ENCODE measurements at regions not wholly inside any gene's neighbourhood (a gene's known extent, or its start where the extent isn't known, plus 50 kb on each side); places are given as distances from the start of the nearest gene placed in this dataset.
"Not testable (repeated sequence)": the region's sequence is repeated elsewhere in the genome, so short reads cannot be mapped to it uniquely, and the experiment has no call there.

DNA sequence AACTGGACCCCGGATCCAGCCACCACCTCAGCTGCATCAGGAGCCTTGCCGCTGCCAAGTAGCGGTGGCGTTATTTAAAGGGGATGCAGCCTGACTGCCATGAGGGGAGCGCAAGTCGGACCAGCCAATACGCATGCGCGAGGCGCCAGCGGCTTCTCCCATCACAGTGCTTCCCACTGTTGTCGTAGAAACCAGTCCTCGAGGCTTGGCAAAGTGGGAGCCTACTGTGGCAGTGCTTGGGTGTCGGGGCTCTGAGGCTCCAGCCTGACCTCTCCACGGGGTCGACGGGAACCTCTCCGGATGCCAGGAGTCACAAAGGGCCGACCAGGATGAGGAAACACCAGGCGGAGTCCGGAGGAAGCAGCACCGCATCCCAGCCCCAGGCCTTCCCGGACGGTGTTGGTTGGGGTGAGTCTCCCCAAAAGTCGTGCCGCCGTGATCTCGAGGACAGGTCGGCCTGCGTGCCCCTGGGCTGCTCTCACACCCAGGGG, 369.6 kb downstream of the ZNF716 start:
- no peak for ATAC-seq (ENCODE audit: insufficient read depth, low FRiP score)
- Histone ChIP-seq H3K9ac (ENCODE audit: insufficient read depth in 1 of 2, low read length in 2 of 2) (no peak overlapping the region), H3K36me3 (ENCODE audit: control insufficient read depth in 4 of 4, insufficient read depth in 4 of 4, low read length in 4 of 4) (no peaks in the 10 kb centered on the region), H3K4me3 (no peak overlapping the region), H3K9me3 (ENCODE audit: control insufficient read depth in 4 of 4, insufficient read depth in 3 of 4, low read length in 3 of 4) (peaks cover 0 to 37% (median 11%) of the 10 kb centered on the region in 4 donors), H3K27ac (ENCODE audit: low read depth in 1 of 2, low read length in 1 of 2) (no peak overlapping the region), H3K4me1 (ENCODE audit: control insufficient read depth in 5 of 5, insufficient read depth in 5 of 5, low read length in 5 of 5) (no peaks in the 10 kb centered on the region), H3K27me3 (ENCODE audit: control insufficient read depth in 3 of 3, insufficient read depth in 3 of 3, low read length in 2 of 3) (no peaks in the 10 kb centered on the region)
- TF ChIP-seq, protein P1, sequence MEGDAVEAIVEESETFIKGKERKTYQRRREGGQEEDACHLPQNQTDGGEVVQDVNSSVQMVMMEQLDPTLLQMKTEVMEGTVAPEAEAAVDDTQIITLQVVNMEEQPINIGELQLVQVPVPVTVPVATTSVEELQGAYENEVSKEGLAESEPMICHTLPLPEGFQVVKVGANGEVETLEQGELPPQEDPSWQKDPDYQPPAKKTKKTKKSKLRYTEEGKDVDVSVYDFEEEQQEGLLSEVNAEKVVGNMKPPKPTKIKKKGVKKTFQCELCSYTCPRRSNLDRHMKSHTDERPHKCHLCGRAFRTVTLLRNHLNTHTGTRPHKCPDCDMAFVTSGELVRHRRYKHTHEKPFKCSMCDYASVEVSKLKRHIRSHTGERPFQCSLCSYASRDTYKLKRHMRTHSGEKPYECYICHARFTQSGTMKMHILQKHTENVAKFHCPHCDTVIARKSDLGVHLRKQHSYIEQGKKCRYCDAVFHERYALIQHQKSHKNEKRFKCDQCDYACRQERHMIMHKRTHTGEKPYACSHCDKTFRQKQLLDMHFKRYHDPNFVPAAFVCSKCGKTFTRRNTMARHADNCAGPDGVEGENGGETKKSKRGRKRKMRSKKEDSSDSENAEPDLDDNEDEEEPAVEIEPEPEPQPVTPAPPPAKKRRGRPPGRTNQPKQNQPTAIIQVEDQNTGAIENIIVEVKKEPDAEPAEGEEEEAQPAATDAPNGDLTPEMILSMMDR (IDR thresholded peaks at IDR 0.05; ENCODE audit: control extremely low read depth, extremely low read depth), result no peak
- 90 to 91% methylated on average over 30 of the region's 30 CpGs for WGBS, 2 donors
- no peak for DNase-seq

DNA sequence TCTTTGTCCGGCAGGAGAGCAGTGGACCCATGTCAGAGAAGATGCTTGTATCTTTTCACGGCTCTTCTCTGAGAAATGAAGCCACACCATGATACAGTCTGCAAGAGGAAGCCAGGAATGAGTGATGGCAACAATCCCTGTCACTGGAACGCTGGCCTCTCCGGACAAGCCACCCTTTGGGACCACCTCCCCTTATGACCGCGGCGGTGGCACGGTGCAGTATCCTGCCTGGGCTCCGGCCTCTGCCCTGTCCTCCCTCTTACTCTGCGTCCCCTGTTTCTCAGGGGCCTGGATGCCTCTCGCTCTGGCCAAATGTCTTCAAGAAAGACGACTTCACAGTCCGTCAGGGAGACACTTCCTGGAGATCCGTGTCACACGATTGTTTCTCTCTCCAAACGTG, 370.5 kb downstream of the ZNF716 start:
- Histone ChIP-seq H3K27me3 (ENCODE audit: control insufficient read depth in 3 of 3, insufficient read depth in 3 of 3, low read length in 2 of 3) (no peaks in the 10 kb centered on the region), H3K36me3 (ENCODE audit: control insufficient read depth in 4 of 4, insufficient read depth in 4 of 4, low read length in 4 of 4) (no peaks in the 10 kb centered on the region), H3K4me3 (no peak overlapping the region), H3K27ac (ENCODE audit: low read depth in 1 of 2, low read length in 1 of 2) (no peak overlapping the region), H3K4me1 (ENCODE audit: control insufficient read depth in 5 of 5, insufficient read depth in 5 of 5, low read length in 5 of 5) (no peaks in the 10 kb centered on the region), H3K9me3 (ENCODE audit: control insufficient read depth in 4 of 4, insufficient read depth in 3 of 4, low read length in 3 of 4) (peaks cover 0 to 39% (median 11%) of the 10 kb centered on the region in 4 donors), H3K9ac (ENCODE audit: insufficient read depth in 1 of 2, low read length in 2 of 2) (no peak overlapping the region)
- TF ChIP-seq, protein P1 (IDR thresholded peaks at IDR 0.05; ENCODE audit: control extremely low read depth, extremely low read depth), result no peak
- no peak for ATAC-seq (ENCODE audit: insufficient read depth, low FRiP score)
- DNase-seq, result no peak
- WGBS, 2 donors, result 87 to 88% methylated on average over 16 of the region's 16 CpGs

DNA sequence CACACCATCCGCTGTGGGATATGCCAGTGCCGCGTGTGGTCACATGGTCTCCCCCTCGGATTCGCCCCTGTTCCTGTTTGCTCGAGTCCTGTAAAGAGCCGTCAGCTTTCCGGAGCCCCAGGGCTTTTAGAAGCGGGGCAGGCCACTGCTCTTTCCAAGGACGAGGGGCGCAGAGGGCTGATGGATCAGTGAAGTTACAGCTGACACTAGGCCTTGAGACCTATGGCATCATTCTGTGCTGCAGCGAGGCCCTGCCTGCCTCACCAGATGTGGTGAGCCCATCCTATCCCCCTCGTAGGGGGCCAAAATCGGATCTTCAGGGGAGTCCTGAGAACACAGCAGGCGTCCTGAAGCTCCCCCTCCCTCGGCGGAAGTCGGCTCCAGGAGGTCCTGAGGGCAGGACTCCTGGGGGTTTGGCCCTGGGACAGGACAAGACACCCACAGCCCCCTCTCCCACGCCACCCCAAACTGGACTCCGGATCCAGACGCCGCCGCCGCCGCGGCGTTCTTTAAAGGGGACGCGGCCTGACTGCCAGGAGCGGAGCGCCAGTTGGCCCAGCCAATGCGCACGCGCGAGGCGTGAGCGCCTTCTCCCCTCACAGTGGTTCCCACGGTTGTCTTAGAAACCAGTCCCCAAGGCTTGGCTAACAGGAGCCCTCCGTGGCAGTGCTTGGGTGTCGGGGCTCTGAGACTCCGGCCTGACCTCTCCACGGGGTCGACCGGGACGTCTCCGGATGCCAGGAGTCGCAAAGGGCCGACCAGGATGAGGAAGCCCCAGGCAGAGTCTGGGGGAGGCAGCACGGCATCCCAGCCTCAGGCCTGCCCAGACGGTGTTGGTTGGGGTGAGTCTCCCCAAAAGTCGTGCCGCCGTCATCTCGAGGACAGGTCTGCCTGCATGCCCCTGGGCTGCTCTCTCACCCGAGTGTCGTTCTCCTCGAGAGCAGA, 371.7 kb downstream of the ZNF716 start:
- DNase-seq, result no peak
- H3K9me3 ChIP-seq (ENCODE audit: control insufficient read depth in 4 of 4, insufficient read depth in 3 of 4, low read length in 3 of 4), result peaks cover 0 to 43% (median 12%) of the 10 kb centered on the region in 4 donors
- no peak overlapping the region for H3K4me3 ChIP-seq
- no peaks in the 10 kb centered on the region for H3K36me3 ChIP-seq (ENCODE audit: control insufficient read depth in 4 of 4, insufficient read depth in 4 of 4, low read length in 4 of 4)
- H3K4me1 ChIP-seq (ENCODE audit: control insufficient read depth in 5 of 5, insufficient read depth in 5 of 5, low read length in 5 of 5), result no peaks in the 10 kb centered on the region
- TF ChIP-seq, protein P1 (IDR thresholded peaks at IDR 0.05; ENCODE audit: control extremely low read depth, extremely low read depth), result no peak
- no peak overlapping the region for H3K9ac ChIP-seq (ENCODE audit: insufficient read depth in 1 of 2, low read length in 2 of 2)
- ATAC-seq (ENCODE audit: insufficient read depth, low FRiP score), result no peak
- no peak overlapping the region for H3K27ac ChIP-seq (ENCODE audit: low read depth in 1 of 2, low read length in 1 of 2)
- no peaks in the 10 kb centered on the region for H3K27me3 ChIP-seq (ENCODE audit: control insufficient read depth in 3 of 3, insufficient read depth in 3 of 3, low read length in 2 of 3)
- WGBS, 2 donors, result 85 to 86% methylated on average over 57 of the region's 57 CpGs

DNA sequence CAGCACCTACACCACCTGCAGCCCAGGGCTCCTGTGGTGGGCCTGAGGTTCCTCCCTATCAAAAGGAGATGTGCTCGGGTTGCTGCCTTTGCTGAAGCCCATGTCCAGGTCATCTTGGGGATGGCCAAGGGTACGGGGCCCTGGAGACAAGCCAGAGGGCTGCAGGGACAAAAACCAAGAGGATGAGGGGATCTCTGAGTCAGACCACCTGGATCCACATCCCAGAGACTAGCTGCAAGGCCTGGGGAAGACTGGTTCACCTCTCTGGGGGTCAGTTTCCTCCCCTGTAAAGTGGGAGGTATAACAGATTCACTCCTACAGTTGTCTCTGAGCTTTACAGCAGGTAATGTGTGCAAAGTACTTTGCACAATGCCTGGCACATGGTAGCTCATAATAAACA, 376.6 kb downstream of the ZNF716 start:
- H3K4me1 ChIP-seq (ENCODE audit: control insufficient read depth in 5 of 5, insufficient read depth in 5 of 5, low read length in 5 of 5); ATAC-seq (ENCODE audit: insufficient read depth, low FRiP score): not testable (repeated sequence)
- WGBS, 2 donors, result 37 to 45% methylated on average over 2 of the region's 2 CpGs

DNA sequence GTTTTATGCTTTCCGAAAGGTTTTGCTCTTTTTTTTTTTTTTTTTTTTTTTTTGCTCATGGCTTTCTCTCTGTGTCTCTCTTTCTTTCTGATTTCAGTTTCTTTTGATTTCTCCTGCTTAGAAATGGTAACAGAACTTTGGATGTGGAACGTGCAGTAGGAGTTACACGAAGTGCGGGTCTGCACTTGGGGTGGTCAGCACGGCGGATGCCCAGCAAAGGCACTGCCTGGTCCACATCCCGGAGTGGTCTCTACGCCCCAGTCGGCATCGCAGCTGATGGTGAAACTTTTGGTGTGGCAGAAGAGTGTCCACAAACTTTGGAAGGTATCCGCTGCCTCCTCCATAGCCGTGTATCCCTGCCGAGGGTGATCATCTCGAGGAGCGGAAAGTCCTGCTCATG, 385.2 kb downstream of the ZNF716 start:
- 95 to 96% methylated on average over 9 of the region's 15 CpGs for WGBS, 2 donors
- H3K36me3 ChIP-seq (ENCODE audit: control insufficient read depth in 4 of 4, insufficient read depth in 4 of 4, low read length in 4 of 4); DNase-seq; H3K4me1 ChIP-seq (ENCODE audit: control insufficient read depth in 5 of 5, insufficient read depth in 5 of 5, low read length in 5 of 5); H3K27me3 ChIP-seq (ENCODE audit: control insufficient read depth in 3 of 3, insufficient read depth in 3 of 3, low read length in 2 of 3); ATAC-seq (ENCODE audit: insufficient read depth, low FRiP score); H3K9ac ChIP-seq (ENCODE audit: insufficient read depth in 1 of 2, low read length in 2 of 2); H3K27ac ChIP-seq (ENCODE audit: low read depth in 1 of 2, low read length in 1 of 2); H3K4me3 ChIP-seq; H3K9me3 ChIP-seq (ENCODE audit: control insufficient read depth in 4 of 4, insufficient read depth in 3 of 4, low read length in 3 of 4): not testable (repeated sequence)

More for the DNA sequence above, 376.6 kb downstream of the ZNF716 start:
- H3K4me3 ChIP-seq; H3K27me3 ChIP-seq (ENCODE audit: control insufficient read depth in 3 of 3, insufficient read depth in 3 of 3, low read length in 2 of 3); H3K36me3 ChIP-seq (ENCODE audit: control insufficient read depth in 4 of 4, insufficient read depth in 4 of 4, low read length in 4 of 4); H3K27ac ChIP-seq (ENCODE audit: low read depth in 1 of 2, low read length in 1 of 2); DNase-seq; H3K9ac ChIP-seq (ENCODE audit: insufficient read depth in 1 of 2, low read length in 2 of 2): not testable (repeated sequence)
- H3K9me3 ChIP-seq (ENCODE audit: control insufficient read depth in 4 of 4, insufficient read depth in 3 of 4, low read length in 3 of 4), result peaks cover 0 to 14% (median 4%) of the 10 kb centered on the region in 4 donors

DNA sequence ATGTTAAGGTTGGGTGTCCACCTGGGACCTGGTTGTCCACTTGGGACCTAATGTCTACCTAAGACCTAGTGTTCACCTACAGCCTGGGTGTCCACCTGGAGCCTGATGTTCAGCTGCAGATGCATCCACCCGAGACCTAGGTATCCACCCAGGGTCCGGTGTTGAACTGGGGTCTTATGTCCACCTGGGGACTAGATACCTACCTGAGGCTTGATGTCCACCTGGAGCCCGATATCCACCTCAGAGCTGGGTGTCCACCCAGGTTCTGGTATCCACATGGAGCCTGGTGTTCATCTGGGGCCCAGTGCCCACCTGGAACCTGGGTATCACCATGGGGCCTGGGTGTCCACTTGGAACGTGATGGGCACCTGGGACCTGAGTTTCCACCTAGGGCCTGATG, 389.2 kb downstream of the ZNF716 start:
- not testable (repeated sequence) for DNase-seq; H3K36me3 ChIP-seq (ENCODE audit: control insufficient read depth in 4 of 4, insufficient read depth in 4 of 4, low read length in 4 of 4); H3K9me3 ChIP-seq (ENCODE audit: control insufficient read depth in 4 of 4, insufficient read depth in 3 of 4, low read length in 3 of 4); H3K9ac ChIP-seq (ENCODE audit: insufficient read depth in 1 of 2, low read length in 2 of 2); H3K4me1 ChIP-seq (ENCODE audit: control insufficient read depth in 5 of 5, insufficient read depth in 5 of 5, low read length in 5 of 5); H3K27me3 ChIP-seq (ENCODE audit: control insufficient read depth in 3 of 3, insufficient read depth in 3 of 3, low read length in 2 of 3); H3K27ac ChIP-seq (ENCODE audit: low read depth in 1 of 2, low read length in 1 of 2); H3K4me3 ChIP-seq; ATAC-seq (ENCODE audit: insufficient read depth, low FRiP score)
- WGBS, 2 donors, result 64 to 70% methylated on average over 4 of the region's 4 CpGs
